CD4-positive, alpha-beta T cell treated with Interleukin-2 at 100 ng/mL for 4 hours (primary cell): ENCODE measurements at regions not wholly inside any gene's neighbourhood (a gene's known extent, or its start where the extent isn't known, plus 50 kb on each side); places are given as distances from the start of the nearest gene placed in this dataset.

ENCODE experiments used
- DNase-seq: peaks from one replicate; pipeline ENCODE4 v3.0.0-alpha.2; 2020; ENCODE audit warnings: low spot score

- no peak for DNase-seq
Observed at GRCh38 chr1:36607263-36607651, 124.5 kb upstream of the CSF3R start.

- peak; percentile 1 for DNase-seq
Observed at GRCh38 chr1:36606641-36607262, 124.0 kb upstream of the CSF3R start.

- no peak for DNase-seq
Observed at GRCh38 chr1:36605942-36606640, 123.4 kb upstream of the CSF3R start.

- no peak for DNase-seq
Observed at GRCh38 chr1:36603461-36603860, 120.7 kb upstream of the CSF3R start.

- no peak for DNase-seq
Observed at GRCh38 chr1:36602184-36602583, 119.5 kb upstream of the CSF3R start.

- no peak for DNase-seq
Observed at GRCh38 chr1:36599828-36600227, 117.1 kb upstream of the CSF3R start.

GRCh38 chr1:36597514-36597913, 114.8 kb upstream of the CSF3R start:
- no peak for DNase-seq

GRCh38 chr1:36595921-36596320, 113.2 kb upstream of the CSF3R start:
- DNase-seq: no peak

GRCh38 chr1:36595349-36595748, 112.6 kb upstream of the CSF3R start:
- DNase-seq: no peak

GRCh38 chr1:36594023-36594422, 111.3 kb upstream of the CSF3R start:
- no peak for DNase-seq

GRCh38 chr1:36591278-36591677, 108.6 kb upstream of the CSF3R start:
- DNase-seq: no peak

GRCh38 chr1:36590771-36591170, 108.1 kb upstream of the CSF3R start:
- DNase-seq: no peak

GRCh38 chr1:36590264-36590663, 107.6 kb upstream of the CSF3R start:
- no peak for DNase-seq

GRCh38 chr1:36588972-36589371, 106.3 kb upstream of the CSF3R start:
- DNase-seq: no peak

- no peak for DNase-seq
Observed at GRCh38 chr1:36585569-36586548, 103.1 kb upstream of the CSF3R start.

GRCh38 chr1:36584874-36585453, 102.3 kb upstream of the CSF3R start:
- no peak for DNase-seq

- no peak for DNase-seq
Observed at GRCh38 chr1:36583980-36584782, 101.5 kb upstream of the CSF3R start.

GRCh38 chr1:36583080-36583479, 100.4 kb upstream of the CSF3R start:
- DNase-seq: no peak

- DNase-seq: no peak
Observed at GRCh38 chr1:36582066-36582755, 99.5 kb upstream of the CSF3R start.

- DNase-seq: no peak
Observed at GRCh38 chr1:36580524-36580923, 97.8 kb upstream of the CSF3R start.

- no peak for DNase-seq
Observed at GRCh38 chr1:36579039-36579438, 96.3 kb upstream of the CSF3R start.
